Activated effector memory CD4-positive, alpha-beta T cell treated with Interleukin-2 at 50 U/mL for 16 hours (primary cell): ENCODE measurements at regions not wholly inside any gene's neighbourhood (a gene's known extent, or its start where the extent isn't known, plus 50 kb on each side); places are given as distances from the start of the nearest gene placed in this dataset.
"Not testable (repeated sequence)": the region's sequence is repeated elsewhere in the genome, so short reads cannot be mapped to it uniquely, and the experiment has no call there.

ENCODE experiments used
- DNase-seq: peaks from one replicate; pipeline ENCODE4 v3.0.0-alpha.2; 2020

- no peak for DNase-seq
These were observed 864.8 kb upstream of the AUTS2 start for GRCh38 chr7:68733219-68734153.

GRCh38 chr7:68734431-68734830 is 863.8 kb upstream of the AUTS2 start:
- no peak for DNase-seq

GRCh38 chr7:68739306-68739705 is 859.0 kb upstream of the AUTS2 start:
- DNase-seq, result no peak

GRCh38 chr7:68744036-68744435 is 854.2 kb upstream of the AUTS2 start:
- DNase-seq, result no peak

- DNase-seq, result no peak
These were observed 849.1 kb upstream of the AUTS2 start for GRCh38 chr7:68748934-68749900.

GRCh38 chr7:68752485-68753178 is 845.6 kb upstream of the AUTS2 start:
- no peak for DNase-seq

GRCh38 chr7:68754414-68754813 is 843.9 kb upstream of the AUTS2 start:
- no peak for DNase-seq

GRCh38 chr7:68756986-68757495 is 841.2 kb upstream of the AUTS2 start:
- DNase-seq, result no peak

- DNase-seq, result no peak
These were observed 837.7 kb upstream of the AUTS2 start for GRCh38 chr7:68760556-68760955.

- no peak for DNase-seq
These were observed 830.8 kb upstream of the AUTS2 start for GRCh38 chr7:68767462-68767861.

GRCh38 chr7:68770649-68771048 is 827.6 kb upstream of the AUTS2 start:
- no peak for DNase-seq

- no peak for DNase-seq
These were observed 821.9 kb upstream of the AUTS2 start for GRCh38 chr7:68776326-68776725.

- no peak for DNase-seq
These were observed 814.6 kb upstream of the AUTS2 start for GRCh38 chr7:68783684-68784083.

GRCh38 chr7:68785036-68785435 is 813.2 kb upstream of the AUTS2 start:
- no peak for DNase-seq

- no peak for DNase-seq
These were observed 810.7 kb upstream of the AUTS2 start for GRCh38 chr7:68787566-68787965.

GRCh38 chr7:68788529-68788928 is 809.7 kb upstream of the AUTS2 start:
- DNase-seq, result not testable (repeated sequence)

GRCh38 chr7:68789597-68789996 is 808.7 kb upstream of the AUTS2 start:
- DNase-seq, result no peak

GRCh38 chr7:68792351-68792750 is 805.9 kb upstream of the AUTS2 start:
- no peak for DNase-seq

- DNase-seq, result no peak
These were observed 804.8 kb upstream of the AUTS2 start for GRCh38 chr7:68793513-68793912.

- no peak for DNase-seq
These were observed 798.0 kb upstream of the AUTS2 start for GRCh38 chr7:68800316-68800715.

- no peak for DNase-seq
These were observed 793.1 kb upstream of the AUTS2 start for GRCh38 chr7:68805159-68805558.

GRCh38 chr7:68807666-68808065 is 790.6 kb upstream of the AUTS2 start:
- DNase-seq, result no peak
